ENCODE measurements at regions not wholly inside any gene's neighbourhood (a gene's known extent, or its start where the extent isn't known, plus 50 kb on each side); places are given as distances from the start of the nearest gene placed in this dataset.

DNA sequence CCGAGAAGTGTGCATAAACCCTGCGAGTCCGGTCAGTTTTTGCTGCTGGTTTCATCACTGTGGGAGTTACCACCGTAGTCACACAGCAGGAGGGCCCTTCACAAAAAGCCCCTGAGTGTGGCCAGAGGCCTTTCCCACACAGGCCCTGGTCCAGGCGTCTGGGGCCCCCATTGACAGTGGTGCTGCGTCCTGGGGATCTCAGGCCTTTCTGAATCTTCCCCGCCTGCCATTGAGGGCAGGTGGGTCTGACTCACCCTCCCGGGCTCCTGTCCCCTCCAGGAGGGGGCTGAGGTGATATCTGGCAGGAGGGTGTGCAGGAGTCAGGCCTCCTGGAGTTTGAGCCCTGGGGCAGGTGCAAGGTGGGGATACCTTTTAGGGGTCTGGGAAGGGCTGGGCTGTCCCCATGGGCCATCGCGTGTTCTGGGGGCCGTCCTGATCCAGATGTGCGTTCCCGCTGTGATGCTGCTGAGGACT lies 358.5 kb downstream of the TMEM121 start:
- H3K9ac ChIP-seq (replicated peaks; ENCODE audit: extremely low read depth, insufficient read depth, low read length): no peak overlapping the region
- dilution Hi-C loops (cut with MboI; ENCODE audit: extremely low pct_ligation_motif_present, low sequenced_read_pairs): no loop called here
- intact Hi-C loops (cut with micrococcal nuclease): no loop called here
- H3K9me1 ChIP-seq (replicated peaks; ENCODE audit: control insufficient read depth, extremely low read depth, insufficient read depth, low read length): no peaks in the 10 kb centered on the region
- DNase-seq (ENCODE audit: low read depth, low spot score) (no peak), FAIRE-seq (no peak)
- TF ChIP-seq EZH2 (IDR thresholded peaks at IDR 0.05; ENCODE audit: borderline replicate concordance, low read depth, low read length, severe bottlenecking): no peak
- no peak for TF ChIP-seq FOS (IDR thresholded peaks at IDR 0.05; ENCODE audit: borderline replicate concordance, insufficient read depth, low read length)
- TF ChIP-seq JUN (IDR thresholded peaks at IDR 0.05; ENCODE audit: borderline replicate concordance, insufficient read depth, insufficient read length, low read depth): no peak
- H3K9me3 ChIP-seq (replicated peaks; ENCODE audit: control insufficient read depth, insufficient read depth, low read length): peaks cover 2% of the 10 kb centered on the region
- no TSS peak for BruUV-seq (replicated peaks)
- H3K27ac ChIP-seq (ENCODE audit: insufficient read depth, low read depth, low read length): no peak overlapping the region
- CTCF ChIA-PET: no interaction called here
- no peaks in the 10 kb centered on the region for H4K20me1 ChIP-seq (replicated peaks; ENCODE audit: control insufficient read depth, extremely low read depth, insufficient read depth, low read length)
- H2AFZ ChIP-seq (ENCODE audit: low read depth, low read length): no peak overlapping the region
- H3K36me3 ChIP-seq (ENCODE audit: control insufficient read depth in 2 of 2, extremely low read depth in 1 of 2, insufficient read depth in 2 of 2, low read length in 2 of 2): no peaks in the 10 kb centered on the region
- no peaks in the 10 kb centered on the region for H3K27me3 ChIP-seq (ENCODE audit: control insufficient read depth in 2 of 2, insufficient read depth in 2 of 2, low read length in 2 of 2)
- no peaks in the 10 kb centered on the region for H3K79me2 ChIP-seq (ENCODE audit: control insufficient read depth, insufficient read depth, low read length)
- POLR2A ChIA-PET: no interaction called here
- H3K4me2 ChIP-seq (ENCODE audit: insufficient read depth, low read length): no peak overlapping the region
- H3K4me1 ChIP-seq (ENCODE audit: control insufficient read depth, extremely low read depth, insufficient read depth, low read length): no peaks in the 10 kb centered on the region
- no peak overlapping the region for H3K4me3 ChIP-seq (replicated peaks in 1 of 3; ENCODE audit: insufficient read depth in 1 of 3, low read depth in 1 of 3, low read length in 3 of 3)

DNA sequence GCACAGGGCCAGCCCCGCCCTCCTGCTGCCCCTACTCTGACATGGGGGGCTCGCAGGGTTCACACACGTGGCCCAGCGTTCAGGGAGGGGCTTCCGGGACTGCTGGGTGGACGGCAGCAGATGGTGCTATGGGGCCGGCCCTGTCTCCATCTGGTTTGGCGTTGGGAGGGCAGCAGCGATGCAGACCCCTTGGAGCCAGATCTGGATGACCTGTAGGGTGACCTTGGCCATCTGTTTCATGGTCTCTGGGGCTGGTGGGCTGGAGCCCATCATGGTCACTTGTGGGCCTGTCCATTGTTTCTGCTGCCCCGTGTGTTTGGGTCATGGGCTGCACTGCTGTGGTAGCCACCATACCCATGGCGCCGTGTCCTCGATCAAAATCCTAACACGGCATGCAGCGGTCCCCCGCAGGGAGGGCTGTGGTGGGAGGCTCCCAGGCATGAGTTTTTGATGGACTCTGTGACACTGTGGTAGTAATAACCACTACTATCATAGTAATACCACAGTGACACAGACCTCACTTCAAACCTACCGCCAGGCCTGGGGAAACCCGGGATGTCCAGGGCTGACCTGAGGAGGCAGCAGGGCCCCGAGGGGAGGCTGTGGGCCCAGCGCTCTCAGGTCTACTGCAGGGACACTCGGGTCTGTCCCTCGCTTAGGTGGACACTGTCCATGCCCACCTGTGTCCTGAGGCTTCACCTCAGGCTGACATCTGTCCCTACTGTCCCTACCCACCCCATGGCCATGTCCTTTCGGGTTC lies 359.4 kb downstream of the TMEM121 start:
- POLR2A ChIA-PET: no interaction called here
- Histone ChIP-seq H4K20me1 (replicated peaks; ENCODE audit: control insufficient read depth, extremely low read depth, insufficient read depth, low read length) (no peaks in the 10 kb centered on the region), H3K4me2 (ENCODE audit: insufficient read depth, low read length) (no peak overlapping the region), H3K79me2 (ENCODE audit: control insufficient read depth, insufficient read depth, low read length) (no peaks in the 10 kb centered on the region), H3K4me3 (replicated peaks in 1 of 3; ENCODE audit: insufficient read depth in 1 of 3, low read depth in 1 of 3, low read length in 3 of 3) (no peak overlapping the region), H2AFZ (ENCODE audit: low read depth, low read length) (no peak overlapping the region), H3K9me1 (replicated peaks; ENCODE audit: control insufficient read depth, extremely low read depth, insufficient read depth, low read length) (no peaks in the 10 kb centered on the region), H3K36me3 (ENCODE audit: control insufficient read depth in 2 of 2, extremely low read depth in 1 of 2, insufficient read depth in 2 of 2, low read length in 2 of 2) (no peaks in the 10 kb centered on the region), H3K27me3 (ENCODE audit: control insufficient read depth in 2 of 2, insufficient read depth in 2 of 2, low read length in 2 of 2) (no peaks in the 10 kb centered on the region), H3K9ac (replicated peaks; ENCODE audit: extremely low read depth, insufficient read depth, low read length) (no peak overlapping the region), H3K9me3 (replicated peaks; ENCODE audit: control insufficient read depth, insufficient read depth, low read length) (peaks cover 2% of the 10 kb centered on the region), H3K4me1 (ENCODE audit: control insufficient read depth, extremely low read depth, insufficient read depth, low read length) (no peaks in the 10 kb centered on the region), H3K27ac (ENCODE audit: insufficient read depth, low read depth, low read length) (no peak overlapping the region)
- CTCF ChIA-PET: no interaction called here
- dilution Hi-C loops (cut with MboI; ENCODE audit: extremely low pct_ligation_motif_present, low sequenced_read_pairs) (no loop called here), intact Hi-C loops (cut with micrococcal nuclease) (no loop called here)
- no peak for FAIRE-seq
- no TSS peak for BruUV-seq (replicated peaks)
- TF ChIP-seq POLR2A (IDR thresholded peaks at IDR 0.05; ENCODE audit: low read depth, low read length) (no peak), EZH2 (IDR thresholded peaks at IDR 0.05; ENCODE audit: borderline replicate concordance, low read depth, low read length, severe bottlenecking) (no peak), MYC (IDR thresholded peaks at IDR 0.05; ENCODE audit: low read depth, low read length) (no peak), POLR2AphosphoS5 (IDR thresholded peaks at IDR 0.05; ENCODE audit: insufficient read depth, low read depth, low read length) (no peak), GATA2 (IDR thresholded peaks at IDR 0.05; ENCODE audit: insufficient read depth, insufficient read length, low read depth, low read length) (no peak), FOS (IDR thresholded peaks at IDR 0.05; ENCODE audit: borderline replicate concordance, insufficient read depth, low read length) (no peak), JUN (IDR thresholded peaks at IDR 0.05; ENCODE audit: borderline replicate concordance, insufficient read depth, insufficient read length, low read depth) (no peak)
- TF ChIP-seq, protein P1, sequence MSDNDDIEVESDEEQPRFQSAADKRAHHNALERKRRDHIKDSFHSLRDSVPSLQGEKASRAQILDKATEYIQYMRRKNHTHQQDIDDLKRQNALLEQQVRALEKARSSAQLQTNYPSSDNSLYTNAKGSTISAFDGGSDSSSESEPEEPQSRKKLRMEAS (IDR thresholded peaks at IDR 0.05; ENCODE audit: insufficient read depth, insufficient read length): no peak
- TF ChIP-seq, protein P2, sequence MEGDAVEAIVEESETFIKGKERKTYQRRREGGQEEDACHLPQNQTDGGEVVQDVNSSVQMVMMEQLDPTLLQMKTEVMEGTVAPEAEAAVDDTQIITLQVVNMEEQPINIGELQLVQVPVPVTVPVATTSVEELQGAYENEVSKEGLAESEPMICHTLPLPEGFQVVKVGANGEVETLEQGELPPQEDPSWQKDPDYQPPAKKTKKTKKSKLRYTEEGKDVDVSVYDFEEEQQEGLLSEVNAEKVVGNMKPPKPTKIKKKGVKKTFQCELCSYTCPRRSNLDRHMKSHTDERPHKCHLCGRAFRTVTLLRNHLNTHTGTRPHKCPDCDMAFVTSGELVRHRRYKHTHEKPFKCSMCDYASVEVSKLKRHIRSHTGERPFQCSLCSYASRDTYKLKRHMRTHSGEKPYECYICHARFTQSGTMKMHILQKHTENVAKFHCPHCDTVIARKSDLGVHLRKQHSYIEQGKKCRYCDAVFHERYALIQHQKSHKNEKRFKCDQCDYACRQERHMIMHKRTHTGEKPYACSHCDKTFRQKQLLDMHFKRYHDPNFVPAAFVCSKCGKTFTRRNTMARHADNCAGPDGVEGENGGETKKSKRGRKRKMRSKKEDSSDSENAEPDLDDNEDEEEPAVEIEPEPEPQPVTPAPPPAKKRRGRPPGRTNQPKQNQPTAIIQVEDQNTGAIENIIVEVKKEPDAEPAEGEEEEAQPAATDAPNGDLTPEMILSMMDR (IDR thresholded peaks at IDR 0.05; ENCODE audit: extremely low read depth in 1 of 2, insufficient read depth in 1 of 2, low read depth in 1 of 2, low read length in 2 of 2): no peak
- no peak for DNase-seq (ENCODE audit: low read depth, low spot score)

All from endothelial cell of umbilical vein (primary cell).